GM18951 (cell line): ENCODE measurements at regions not wholly inside any gene's neighbourhood (a gene's known extent, or its start where the extent isn't known, plus 50 kb on each side); places are given as distances from the start of the nearest gene placed in this dataset.
"Not testable (repeated sequence)": the region's sequence is repeated elsewhere in the genome, so short reads cannot be mapped to it uniquely, and the experiment has no call there.

ENCODE experiments used
- POLR2A ChIP-seq: IDR thresholded peaks from 4 replicates; pipeline ENCODE4 v1.6.1; 2011; ENCODE audit warnings: mild to moderate bottlenecking; ENCODE audit not compliant: insufficient read length, insufficient read depth; ENCODE audit errors: extremely low read depth
- in situ Hi-C: fragments of 300-500 bp; cut with MboI; formaldehyde crosslinking; loops from one replicate; pipeline ENCODE4 v1.12.0; 2022; ENCODE audit warnings: low sequenced_read_pairs, mixed read lengths, inconsistent platforms; ENCODE audit not compliant: unreplicated experiment

DNA sequence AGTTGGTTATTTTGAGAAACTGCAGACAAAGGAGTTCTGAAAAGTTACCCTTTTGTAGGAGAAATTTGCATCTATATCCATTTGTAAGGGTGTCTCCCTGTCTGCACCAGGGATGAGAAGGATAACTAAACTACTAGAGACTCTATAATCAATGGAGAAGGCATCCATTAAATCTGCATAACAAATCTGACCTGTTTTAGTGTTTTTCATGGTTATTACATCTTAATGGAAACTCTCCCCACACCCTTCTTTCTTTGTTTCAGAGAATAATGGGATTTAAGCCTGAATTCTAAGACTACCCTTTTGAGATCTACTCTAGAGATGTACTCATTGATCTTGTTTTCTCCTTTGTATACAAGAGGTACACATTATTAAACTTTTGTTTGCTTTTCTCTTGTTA lies 82.0 kb upstream of the DAZL start:
- in situ Hi-C loops, result no loop called here
- TF ChIP-seq POLR2A, result no peak

DNA sequence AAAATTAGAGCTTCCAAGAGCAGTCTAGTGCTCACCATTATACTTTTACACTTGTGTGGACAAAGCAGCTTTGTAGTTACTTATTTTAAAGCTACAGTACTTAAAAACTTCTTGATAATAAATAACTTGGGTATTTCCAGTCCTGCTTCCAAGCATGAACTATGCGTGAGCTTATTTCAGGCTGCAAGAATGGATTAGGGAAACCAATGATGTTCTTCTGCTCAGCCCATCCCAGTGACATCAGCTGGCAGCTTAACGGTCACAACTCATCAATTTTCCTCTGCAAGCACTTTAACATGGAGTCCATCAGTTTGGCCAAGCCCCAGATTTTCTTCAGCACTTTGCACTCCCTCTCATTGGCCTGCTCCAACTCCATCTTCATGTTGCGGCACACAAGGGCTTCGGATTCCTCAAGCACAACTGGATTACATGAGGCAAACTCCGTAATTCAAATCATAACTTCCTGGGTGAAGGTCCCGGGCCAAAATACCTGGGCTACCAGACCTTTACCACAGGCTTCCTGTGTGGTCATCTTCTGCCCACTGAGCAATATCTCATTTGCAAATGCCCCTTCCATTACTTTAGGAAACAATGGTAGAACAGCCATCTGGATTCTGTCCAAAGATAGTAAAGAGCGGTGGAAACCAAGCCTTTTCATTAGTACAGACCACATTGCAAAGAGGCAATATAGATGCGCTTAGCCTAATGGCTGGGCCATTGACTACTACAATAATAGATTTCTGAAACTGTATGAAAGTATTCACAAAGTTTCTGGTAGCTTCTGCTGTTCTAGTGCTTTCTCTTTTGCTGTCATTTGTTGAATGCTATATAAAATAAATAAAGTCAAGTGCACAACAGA lies 87.5 kb upstream of the DAZL start:
- TF ChIP-seq POLR2A, result no peak
- in situ Hi-C loops, result no loop called here

DNA sequence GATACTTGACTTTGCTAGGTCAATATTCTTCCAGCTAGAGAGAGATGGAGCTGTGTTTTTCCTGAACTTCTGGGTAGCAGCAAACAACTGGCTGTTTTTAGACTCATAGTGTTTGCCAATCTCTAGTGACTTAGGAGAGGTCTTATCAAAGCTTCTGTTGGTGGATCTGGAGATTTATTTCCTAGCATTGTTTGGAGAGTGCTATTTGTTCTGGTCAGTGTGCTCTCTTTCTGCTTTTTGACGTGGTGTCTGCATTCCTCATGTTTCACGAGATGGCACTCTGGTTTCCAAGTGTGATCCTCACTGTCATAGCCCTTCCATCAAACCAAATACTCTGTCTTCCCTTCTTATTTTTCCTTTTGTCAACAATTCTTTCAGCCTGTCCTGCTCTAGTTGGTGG lies 88.6 kb upstream of the DAZL start:
- no peak for TF ChIP-seq POLR2A
- in situ Hi-C loops, result no loop called here

DNA sequence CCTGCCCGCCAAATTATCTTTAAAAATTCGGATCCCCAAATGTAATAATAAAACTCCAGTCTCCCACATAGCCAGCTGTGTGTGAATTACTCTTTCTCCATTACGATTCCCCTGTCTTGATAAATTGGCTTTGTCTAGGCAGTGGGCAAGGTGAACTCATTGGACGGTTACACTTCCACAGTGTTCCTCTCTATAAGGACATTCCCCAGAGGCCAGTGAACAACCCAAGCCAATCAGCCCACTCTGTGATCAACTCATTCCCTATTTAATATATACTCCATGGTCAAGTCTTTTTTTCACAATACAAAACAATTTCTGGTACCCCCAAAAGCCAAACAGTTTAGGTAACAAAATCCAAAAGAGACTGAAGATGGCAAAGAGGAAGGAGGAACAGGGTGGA lies 90.5 kb upstream of the DAZL start:
- in situ Hi-C loops, result no loop called here

DNA sequence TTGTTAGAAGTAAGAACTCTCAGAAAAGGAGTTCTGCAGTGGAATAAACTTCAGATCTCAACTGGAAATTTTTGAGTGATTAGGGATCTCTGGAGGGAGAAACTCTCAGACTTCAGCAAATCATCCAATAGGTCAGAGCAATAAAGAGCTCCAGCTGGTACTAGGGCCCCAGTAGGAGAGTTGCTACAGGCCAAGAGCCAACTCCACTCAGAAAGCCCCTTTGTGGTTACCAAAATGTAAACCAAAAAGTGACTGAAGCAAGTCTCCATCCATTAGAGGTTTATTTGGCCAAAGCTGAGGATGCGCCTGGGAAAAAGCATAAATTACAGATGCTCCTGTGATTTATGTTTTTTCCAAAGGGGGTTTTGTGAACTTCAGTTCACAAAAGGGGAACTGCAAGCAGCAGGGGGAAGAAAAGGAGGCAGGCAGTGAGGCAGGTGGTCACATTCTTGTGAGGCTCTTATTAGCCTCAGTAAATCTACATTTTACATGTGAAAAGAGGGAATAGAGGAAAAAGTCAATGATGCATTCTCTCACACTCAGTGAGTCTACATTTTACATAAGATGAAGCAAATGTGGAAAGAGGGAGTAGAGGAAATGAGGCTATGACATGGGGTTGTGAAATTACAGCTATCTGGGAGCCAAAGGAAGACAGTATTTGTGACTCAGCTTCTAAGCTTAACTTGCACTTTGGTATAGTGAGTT lies 92.4 kb upstream of the DAZL start:
- in situ Hi-C loops, result no loop called here
- TF ChIP-seq POLR2A, result no peak

More for the DNA sequence above, 90.5 kb upstream of the DAZL start:
- TF ChIP-seq POLR2A, result no peak

DNA sequence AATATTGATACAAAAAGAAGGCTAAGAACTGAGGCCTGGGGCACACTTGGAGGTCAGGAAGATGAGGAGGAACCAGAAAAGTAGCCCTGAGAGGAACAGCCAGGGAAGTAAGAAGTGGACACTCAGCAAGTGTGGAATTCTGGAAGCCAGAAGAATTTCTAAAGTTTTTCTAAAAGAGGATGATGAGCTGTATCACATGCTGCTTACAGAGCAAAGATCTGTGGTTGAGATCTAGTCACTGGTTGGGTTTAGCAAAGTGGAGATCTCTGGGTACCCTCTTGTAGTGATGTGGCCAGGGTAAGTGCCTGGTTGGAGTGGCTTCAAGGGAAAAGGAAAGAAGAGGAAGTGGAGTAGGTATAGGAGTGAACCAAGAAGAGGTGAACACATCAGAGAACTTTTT lies 95.4 kb upstream of the DAZL start:
- in situ Hi-C loops, result no loop called here
- no peak for TF ChIP-seq POLR2A

DNA sequence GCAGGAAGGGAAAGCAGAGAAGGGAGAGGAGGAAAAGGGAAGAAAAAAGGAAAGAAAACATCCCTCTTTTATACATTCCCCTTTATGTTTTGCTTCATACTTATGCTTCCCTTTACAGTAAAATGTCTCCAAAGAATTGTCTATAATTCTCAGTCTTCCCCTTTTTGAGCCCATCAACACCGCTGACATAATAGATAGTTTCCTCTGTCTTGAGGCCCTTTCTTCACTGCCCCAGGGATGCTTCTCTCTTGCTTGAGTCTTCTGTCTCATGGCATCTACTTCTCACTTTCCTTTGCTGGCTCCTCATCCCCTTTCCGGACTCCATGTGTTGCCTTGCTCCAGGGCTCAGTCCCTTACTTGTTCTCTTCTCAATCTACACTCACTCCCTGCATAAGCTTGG lies 99.7 kb upstream of the DAZL start:
- in situ Hi-C loops, result no loop called here
- no peak for TF ChIP-seq POLR2A

DNA sequence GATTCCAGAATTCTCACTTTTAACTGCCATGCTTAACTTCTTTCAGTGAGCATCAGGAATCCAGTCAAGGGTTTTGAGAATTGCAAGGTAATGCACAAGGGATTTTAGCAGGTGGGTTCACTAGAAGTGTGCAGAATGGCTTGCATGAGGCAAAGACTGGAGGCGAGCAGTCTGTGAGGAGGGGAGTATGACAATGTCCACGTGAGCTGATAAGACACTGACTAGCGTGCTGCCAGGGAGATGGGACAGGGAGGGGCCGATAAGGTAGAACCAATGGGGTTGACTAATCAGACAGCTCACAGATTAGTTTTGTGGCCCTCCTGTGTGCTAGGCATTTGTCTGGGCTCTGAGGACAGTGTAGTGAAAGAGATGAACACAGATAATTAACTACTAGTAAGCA lies 102.0 kb upstream of the DAZL start:
- in situ Hi-C loops, result no loop called here
- no peak for TF ChIP-seq POLR2A

DNA sequence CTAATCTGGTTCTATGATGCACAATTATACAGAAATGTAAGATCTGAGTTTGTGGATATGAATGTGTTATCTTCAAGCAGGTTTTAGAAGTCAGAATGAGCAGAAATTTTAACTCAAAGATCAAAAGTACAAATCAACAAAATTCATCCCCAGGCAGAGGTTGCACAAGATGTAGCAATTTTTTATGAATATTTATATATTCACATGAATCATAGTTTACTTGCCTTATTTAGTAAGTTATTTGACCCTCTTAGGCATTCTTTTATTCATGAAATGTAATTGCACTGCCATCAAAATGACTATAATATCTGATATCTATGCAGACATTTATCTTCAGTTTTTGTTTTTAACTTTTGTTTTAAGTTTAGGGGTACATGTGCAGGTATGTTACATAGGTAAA lies 103.1 kb upstream of the DAZL start:
- in situ Hi-C loops, result no loop called here
- TF ChIP-seq POLR2A, result no peak

DNA sequence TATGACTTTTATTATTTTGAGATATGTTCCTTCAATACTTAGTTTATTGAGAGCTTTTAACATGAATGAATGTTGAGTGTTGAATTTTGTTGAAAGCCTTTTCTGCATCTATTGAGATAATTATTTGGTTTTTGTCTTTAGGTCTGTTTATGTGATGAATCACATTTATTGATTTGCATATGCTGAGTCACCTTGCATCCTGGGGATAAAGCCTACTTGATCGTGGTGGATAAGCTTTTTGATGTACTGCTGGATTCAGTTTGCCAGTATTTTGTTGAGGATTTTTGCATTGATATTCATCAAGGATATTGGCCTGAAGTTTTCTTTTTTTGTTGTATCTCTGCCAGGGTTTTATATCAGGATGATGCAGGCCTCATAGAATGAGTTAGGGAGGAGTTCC lies 106.5 kb upstream of the DAZL start:
- in situ Hi-C loops, result not testable (repeated sequence)

DNA sequence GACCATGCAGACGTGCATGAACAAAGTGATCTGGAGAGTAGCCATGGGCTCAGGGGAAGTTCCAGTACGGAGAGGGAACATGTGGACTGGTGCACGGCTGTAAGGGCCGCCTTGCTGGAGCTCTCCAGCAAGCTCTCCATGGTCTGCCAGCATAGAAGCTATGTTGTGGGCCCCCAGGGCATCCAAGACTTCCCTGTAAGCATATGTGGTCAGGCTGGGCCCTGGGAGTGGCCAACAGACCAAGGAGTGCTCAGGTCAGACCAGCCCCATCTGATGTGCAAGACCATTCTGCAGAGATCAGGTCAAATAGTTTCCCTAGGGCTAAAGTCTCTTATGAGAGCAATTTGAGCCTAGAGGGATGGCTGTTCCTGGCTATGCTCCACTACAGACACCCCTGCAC lies 110.1 kb upstream of the DAZL start:
- in situ Hi-C loops, result no loop called here
- TF ChIP-seq POLR2A, result no peak

DNA sequence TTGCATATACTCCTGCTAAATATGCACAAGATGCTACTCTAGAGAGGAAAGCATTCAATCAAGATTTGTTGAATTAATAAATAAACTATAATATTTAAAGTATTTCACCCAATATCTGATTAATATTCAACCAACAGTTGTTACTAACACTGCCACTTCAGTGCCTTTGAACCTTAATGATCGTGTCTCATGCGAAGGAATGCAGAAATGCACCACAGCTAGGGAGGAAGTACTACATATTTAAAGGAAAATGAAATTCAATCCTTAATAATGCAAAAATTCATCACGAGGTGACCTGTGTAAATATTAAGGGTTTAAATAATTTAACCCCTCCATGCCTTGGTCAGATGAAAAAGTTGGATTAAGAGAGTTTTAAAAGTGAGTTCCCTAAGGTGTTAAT lies 114.2 kb upstream of the DAZL start:
- TF ChIP-seq POLR2A, result no peak
- in situ Hi-C loops, result no loop called here

DNA sequence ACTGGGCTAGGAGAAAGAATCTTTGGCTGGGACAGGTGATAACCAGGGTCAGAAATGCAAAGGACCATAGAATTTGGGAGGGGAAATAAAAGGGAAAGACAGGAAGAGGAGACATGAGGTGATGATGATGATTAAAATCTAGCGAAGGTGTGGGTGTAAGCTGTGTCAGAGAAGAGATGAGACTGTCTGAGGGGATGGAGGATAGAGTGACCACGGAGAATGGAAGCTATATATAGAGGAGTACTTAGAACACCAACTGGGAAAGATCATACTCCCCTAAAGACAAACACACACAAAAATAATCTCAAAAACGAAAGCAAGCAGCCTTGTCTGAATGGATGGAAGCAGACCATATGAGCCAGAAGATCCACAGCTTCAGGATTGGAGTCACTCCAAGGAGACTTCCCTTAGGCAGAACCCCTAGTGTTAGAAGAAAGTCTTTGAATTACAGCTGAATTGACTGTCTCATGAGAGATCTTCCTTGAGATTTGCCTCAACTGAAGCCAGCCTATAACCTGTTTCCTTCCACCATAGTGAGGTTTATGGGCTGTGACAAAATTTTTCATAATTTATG lies 115.2 kb upstream of the DAZL start:
- in situ Hi-C loops, result no loop called here
- TF ChIP-seq POLR2A, result no peak

DNA sequence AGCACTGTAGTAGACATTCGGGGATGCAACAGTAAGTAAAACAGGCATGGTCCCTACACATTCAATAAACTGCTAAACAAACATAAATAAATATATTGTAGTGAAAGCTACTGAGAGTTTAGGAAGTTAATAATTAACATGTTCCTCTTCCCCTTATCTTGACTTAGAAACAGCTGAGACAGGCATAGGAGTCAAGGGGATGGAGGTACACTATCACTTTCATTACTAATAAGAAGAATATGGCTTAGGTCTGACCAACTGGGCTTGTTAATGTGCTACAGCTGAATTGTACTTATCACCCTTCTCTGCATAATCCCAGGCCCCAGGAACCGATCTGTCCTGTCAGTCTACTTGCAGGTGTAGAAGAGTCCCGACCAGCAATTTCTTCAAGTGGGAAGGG lies 116.3 kb upstream of the DAZL start:
- TF ChIP-seq POLR2A, result no peak
- in situ Hi-C loops, result no loop called here
